IMR-90 (cell line): ENCODE measurements at regions not wholly inside any gene's neighbourhood (a gene's known extent, or its start where the extent isn't known, plus 50 kb on each side); places are given as distances from the start of the nearest gene placed in this dataset.

ENCODE experiments used
- ATAC-seq: fragments of 200-7000 bp; cut with Tn5 transposase; 2 replicates; pipeline ENCODE4 v1.9.1; 2020; ENCODE audit warnings: low read depth, mild to moderate bottlenecking, moderate library complexity
- BruUV-seq: library from RNA; stranded (reverse); fragments of 400-500 nt; replicated peaks from 2 replicates; lab custom pipeline; 2021; lab: Mats Ljungman, UMichigan
- CTCF ChIA-PET: fragments of 300-600 bp; formaldehyde crosslinking; extraction: SDS; loops from one replicate; lab custom pipeline; 2021; ENCODE audit warnings: antibody characterized with exemption; lab: Yijun Ruan, JAX
- POLR2A ChIA-PET: fragments of 300-600 bp; sonication (Branson Sonifier 250); formaldehyde crosslinking; loops from one replicate; lab custom pipeline; 2022; ENCODE audit warnings: antibody characterized with exemption; ENCODE audit not compliant: unreplicated experiment; lab: Charles Lee
- DNase-seq: peaks from one replicate; pipeline ENCODE4 v3.0.0; 2013
- H2AFZ ChIP-seq: replicated peaks from 2 replicates; pipeline ENCODE3; 2013; ENCODE audit warnings: low read length, mild to moderate bottlenecking; ENCODE audit not compliant: poor library complexity
- H2AK5ac ChIP-seq: 2 replicates; pipeline ENCODE4 v1.6.1; 2013; ENCODE audit warnings: low read depth, low read length, inconsistent platforms
- H2AK9ac ChIP-seq: replicated peaks from 2 replicates; pipeline ENCODE3; 2013; ENCODE audit warnings: mild to moderate bottlenecking, low read depth, low read length, moderate library complexity; ENCODE audit not compliant: poor library complexity
- H2BK120ac ChIP-seq: 2 replicates; pipeline ENCODE4 v1.6.1; 2013; ENCODE audit warnings: low read depth, low read length, inconsistent platforms
- H2BK15ac ChIP-seq: 3 replicates; pipeline ENCODE4 v1.6.1; 2013; ENCODE audit warnings: low read depth, low read length, inconsistent platforms
- H2BK20ac ChIP-seq: 2 replicates; pipeline ENCODE4 v1.6.1; 2013; ENCODE audit warnings: low read depth, mild to moderate bottlenecking, inconsistent platforms, low read length, moderate library complexity
- H2BK5ac ChIP-seq: 2 replicates; pipeline ENCODE4 v1.6.1; 2013; ENCODE audit warnings: mild to moderate bottlenecking, low read depth, low read length, inconsistent platforms; ENCODE audit not compliant: poor library complexity, severe bottlenecking
- H3K14ac ChIP-seq: replicated peaks from 2 replicates; pipeline ENCODE4 v1.6.1; 2013; ENCODE audit warnings: low read depth, low read length, inconsistent platforms
- H3K18ac ChIP-seq: 2 replicates; pipeline ENCODE4 v1.6.1; 2013; ENCODE audit warnings: low read depth, low read length, control low read depth
- H3K23ac ChIP-seq: 2 replicates; pipeline ENCODE4 v1.6.1; 2013; ENCODE audit warnings: low read depth, low read length, inconsistent platforms
- H3K27ac ChIP-seq: 2 replicates; pipeline ENCODE4 v1.5.1; 2013; ENCODE audit warnings: mild to moderate bottlenecking, control low read depth, low read length; ENCODE audit not compliant: insufficient read depth
- H3K27me3 ChIP-seq: 2 replicates; pipeline ENCODE4 v1.6.1; 2013; ENCODE audit warnings: low read length; ENCODE audit not compliant: control insufficient read depth, insufficient read depth
- H3K36me3 ChIP-seq: 2 replicates; pipeline ENCODE4 v1.6.1; 2013; ENCODE audit warnings: low read length, mixed read lengths; ENCODE audit not compliant: control insufficient read depth, insufficient read depth
- H3K4ac ChIP-seq: 2 replicates; pipeline ENCODE4 v1.6.1; 2013; ENCODE audit warnings: low read depth, low read length, inconsistent platforms
- H3K4me1 ChIP-seq: 2 replicates; pipeline ENCODE4 v1.6.1; 2013; ENCODE audit warnings: low read length, mixed read lengths; ENCODE audit not compliant: control insufficient read depth, insufficient read depth
- H3K4me2 ChIP-seq: 2 replicates; pipeline ENCODE4 v1.6.1; 2013; ENCODE audit warnings: low read depth, mild to moderate bottlenecking, control low read depth, low read length, moderate library complexity
- H3K4me3 ChIP-seq: 2 replicates; pipeline ENCODE4 v1.5.1; 2013; ENCODE audit warnings: low read depth, mild to moderate bottlenecking, control low read depth, low read length, moderate library complexity; ENCODE audit not compliant: insufficient read depth
- H3K56ac ChIP-seq: 2 replicates; pipeline ENCODE4 v1.6.1; 2013; ENCODE audit warnings: low read length, inconsistent platforms; ENCODE audit not compliant: insufficient read depth; ENCODE audit errors: extremely low read depth
- H3K79me1 ChIP-seq, 2 experiments: 2 replicates each; pipeline ENCODE4 v1.6.1; 2013; ENCODE audit warnings: low read length in 2 of 2, inconsistent platforms in 1 of 2, low read depth in 1 of 2
- H3K9ac ChIP-seq: 2 replicates; pipeline ENCODE4 v1.6.1; 2013; ENCODE audit warnings: low read depth, low read length, control low read depth
- H3K9me1 ChIP-seq: 2 replicates; pipeline ENCODE4 v1.6.1; 2013; ENCODE audit warnings: low read length, inconsistent platforms; ENCODE audit not compliant: insufficient read depth
- H3K9me3 ChIP-seq: 2 replicates; pipeline ENCODE4 v1.6.1; 2013; ENCODE audit warnings: low read length; ENCODE audit not compliant: control insufficient read depth, insufficient read depth
- H4K20me1 ChIP-seq: 2 replicates; pipeline ENCODE4 v1.6.1; 2013; ENCODE audit warnings: low read length, inconsistent platforms; ENCODE audit not compliant: insufficient read depth
- H4K5ac ChIP-seq: 2 replicates; pipeline ENCODE4 v1.6.1; 2013; ENCODE audit warnings: mild to moderate bottlenecking, low read depth, low read length, control low read depth
- H4K8ac ChIP-seq, 2 experiments: 2 replicates each; pipeline ENCODE4 v1.6.1; 2013; ENCODE audit warnings: low read depth in 2 of 2, low read length in 2 of 2, control low read depth in 1 of 2, inconsistent platforms in 1 of 2
- H4K91ac ChIP-seq: 2 replicates; pipeline ENCODE4 v1.6.1; 2013; ENCODE audit warnings: low read depth, low read length, inconsistent platforms; ENCODE audit not compliant: insufficient read depth
- CEBPB ChIP-seq: IDR thresholded peaks from 2 replicates; pipeline ENCODE4 v1.6.1; 2012; ENCODE audit warnings: low read depth, low read length, improper control_type of control experiment
- CHD1 ChIP-seq: IDR thresholded peaks from 2 replicates; pipeline ENCODE4 v1.6.1; 2012; ENCODE audit warnings: low read depth, low read length, improper control_type of control experiment
- CTCF ChIP-seq: conservative IDR thresholded peaks from 2 replicates; pipeline ENCODE4 v1.5.1; 2012; ENCODE audit warnings: mild to moderate bottlenecking, low read depth, low read length, improper control_type of control experiment
- ELK1 ChIP-seq: fragments of 150-350 bp; IDR thresholded peaks from 2 replicates; pipeline ENCODE4 v1.6.1; 2016; ENCODE audit warnings: low read depth, mild to moderate bottlenecking, low read length, moderate library complexity, borderline replicate concordance
- FOS ChIP-seq: fragments of 150-350 bp; IDR thresholded peaks from 2 replicates; pipeline ENCODE4 v1.6.1; 2016; ENCODE audit warnings: low read depth, low read length
- MAFK ChIP-seq: IDR thresholded peaks from 2 replicates; pipeline ENCODE4 v1.6.1; 2012; ENCODE audit warnings: low read depth, low read length, improper control_type of control experiment
- MAZ ChIP-seq: IDR thresholded peaks from 2 replicates; pipeline ENCODE4 v1.6.1; 2012; ENCODE audit warnings: low read depth, mild to moderate bottlenecking, low read length, improper control_type of control experiment, moderate library complexity, borderline replicate concordance
- MXI1 ChIP-seq: IDR thresholded peaks from 2 replicates; pipeline ENCODE4 v1.6.1; 2012; ENCODE audit warnings: low read depth, mild to moderate bottlenecking, low read length, moderate library complexity, borderline replicate concordance
- POLR2A ChIP-seq: IDR thresholded peaks from 2 replicates; pipeline ENCODE4 v1.6.1; 2012; ENCODE audit warnings: mild to moderate bottlenecking, low read depth, low read length
- RCOR1 ChIP-seq: IDR thresholded peaks from 2 replicates; pipeline ENCODE4 v1.6.1; 2012; ENCODE audit warnings: mild to moderate bottlenecking, low read length, improper control_type of control experiment; ENCODE audit not compliant: insufficient replicate concordance
- SMC3 ChIP-seq: fragments of 150-350 bp; IDR thresholded peaks from 2 replicates; pipeline ENCODE4 v1.6.1; 2016; ENCODE audit warnings: low read depth, mild to moderate bottlenecking, antibody characterized with exemption, low read length, moderate library complexity
- WGBS, 2 experiments: methylation state at CpG; one replicate each; pipeline versions ENCODE4 v1.1.5 to v1.1.7; 2013; ENCODE audit warnings: missing lambda C conversion rate in 2 of 2; ENCODE audit not compliant: insufficient read length in 1 of 2; ENCODE audit errors: extremely low coverage in 2 of 2; 5-methylcytosine and 5-hydroxymethylcytosine counted together
- dilution Hi-C: fragments of 300-500 bp; cut with HindIII; formaldehyde crosslinking; loops from one replicate; pipeline ENCODE4 v1.14.3; 2018; ENCODE audit warnings: low sequenced_read_pairs; ENCODE audit not compliant: unreplicated experiment
- in situ Hi-C: fragments of 300-500 bp; cut with MboI; formaldehyde crosslinking; loops from 3 replicates; pipeline ENCODE4 v1.14.3; 2019; ENCODE audit warnings: low sequenced_read_pairs, inconsistent platforms, mixed read lengths
- intact Hi-C: fragments of 100-400 bp; cut with micrococcal nuclease; formaldehyde crosslinking; loops from 2 replicates; pipeline ENCODE4 v1.10.0; 2022

- H3K27me3 ChIP-seq = peaks cover 54% of the 10 kb centered on the region
- no peak overlapping the region for H2BK20ac ChIP-seq
- H2AK5ac ChIP-seq = no peak overlapping the region
- no peak overlapping the region for H4K5ac ChIP-seq
- intact Hi-C loops (no loop called here), in situ Hi-C loops (no loop called here), dilution Hi-C loops (no loop called here)
- H3K4me2 ChIP-seq = no peak overlapping the region
- H4K91ac ChIP-seq = no peak overlapping the region
- H3K4ac ChIP-seq = no peak overlapping the region
- no peak for TF ChIP-seq POLR2A
- TF ChIP-seq MXI1 = no peak
- TF ChIP-seq MAZ = no peak
- no peak for TF ChIP-seq CHD1
- no peak for TF ChIP-seq CTCF
- TF ChIP-seq MAFK = no peak
- TF ChIP-seq CEBPB = no peak
- TF ChIP-seq RCOR1 = no peak
- TF ChIP-seq ELK1 = no peak
- TF ChIP-seq SMC3 = no peak
- no peak for TF ChIP-seq FOS
- H2BK5ac ChIP-seq = no peak overlapping the region
- no peak overlapping the region for H3K27ac ChIP-seq
- BruUV-seq = no TSS peak
- H2AK9ac ChIP-seq = no peak overlapping the region
- H2BK15ac ChIP-seq = no peak overlapping the region
- ATAC-seq = no peak
- no peaks in the 10 kb centered on the region for H3K9me1 ChIP-seq
- no peak overlapping the region for H3K56ac ChIP-seq
- 58% methylated on average over 8 of the region's 29 CpGs; no CpG with 5 or more reads in 1 of the 2 experiments for WGBS, 2 experiments
- DNase-seq = no peak
- ChIA-PET CTCF (no interaction called here), POLR2A (no interaction called here)
- no peaks in the 10 kb centered on the region for H3K79me1 ChIP-seq
- H3K4me1 ChIP-seq = no peaks in the 10 kb centered on the region
- peak overlapping the region; percentile 25 for H2AFZ ChIP-seq
- no peak overlapping the region for H3K18ac ChIP-seq
- H3K4me3 ChIP-seq = no peak overlapping the region
- no peak overlapping the region for H3K23ac ChIP-seq
- H4K20me1 ChIP-seq = no peaks in the 10 kb centered on the region
- H4K8ac ChIP-seq = no peak overlapping the region
- H3K9ac ChIP-seq = no peak overlapping the region
- H3K9me3 ChIP-seq = no peaks in the 10 kb centered on the region
- no peaks in the 10 kb centered on the region for H3K36me3 ChIP-seq
- H3K14ac ChIP-seq = no peak overlapping the region
- H2BK120ac ChIP-seq = no peak overlapping the region
Observed at GRCh38 chr16:86818671-86819532, 240.6 kb downstream of the FOXL1 start.
